Left colon (tissue), 2 donors: ENCODE measurements at regions not wholly inside any gene's neighbourhood (a gene's known extent, or its start where the extent isn't known, plus 50 kb on each side); places are given as distances from the start of the nearest gene placed in this dataset.
"Not testable (repeated sequence)": the region's sequence is repeated elsewhere in the genome, so short reads cannot be mapped to it uniquely, and the experiment has no call there.

Experiments
- ATAC-seq: fragments of 200-7000 bp; cut with Tn5 transposase; one replicate; pipeline ENCODE4 v1.9.1; 2020; ENCODE audit warnings: mild to moderate bottlenecking, moderate library complexity
- DNase-seq, 2 donors: peaks; one replicate each; pipeline ENCODE4 v3.0.0-alpha.2; 2020
- intact Hi-C, 2 donors: fragments of 100-400 bp; cut with DNase I in 1 of 2; cut with micrococcal nuclease in 1 of 2; formaldehyde crosslinking; loops; one replicate each; pipeline versions ENCODE4 v1.11.2 to v1.14.0; 2022; cut with DNase I, micrococcal nuclease
- donor health status: DM: no; HTN: no; CAD: no.
- donor health status: DM: yes; HTN: yes; CAD: no.

- ATAC-seq (no peak), DNase-seq (no peak)
- intact Hi-C loops, result no loop called here
Measured at GRCh38 chr6:47180633-47181032, 129.1 kb downstream of the TNFRSF21 start.

DNA sequence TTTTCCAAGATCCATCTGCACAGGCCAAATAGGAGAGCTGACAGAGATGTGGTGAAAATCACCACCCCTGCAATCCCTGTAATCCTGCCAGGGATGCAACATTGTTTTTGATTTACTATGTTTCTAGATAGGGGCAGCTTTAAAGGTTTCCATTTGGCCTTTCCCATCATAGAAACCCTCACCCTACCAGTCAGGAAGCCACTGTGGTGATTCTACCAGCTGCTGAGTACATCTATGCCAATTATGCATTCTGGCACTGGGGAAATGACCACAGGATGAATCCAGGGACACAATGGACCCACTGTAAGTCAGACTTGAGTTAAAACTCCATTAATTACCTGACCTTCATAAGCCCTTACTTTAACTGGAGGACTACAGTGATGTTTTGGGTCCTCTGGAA lies 130.4 kb downstream of the TNFRSF21 start:
- DNase-seq, result no peak
- intact Hi-C loops, result no loop called here
- no peak for ATAC-seq

DNA sequence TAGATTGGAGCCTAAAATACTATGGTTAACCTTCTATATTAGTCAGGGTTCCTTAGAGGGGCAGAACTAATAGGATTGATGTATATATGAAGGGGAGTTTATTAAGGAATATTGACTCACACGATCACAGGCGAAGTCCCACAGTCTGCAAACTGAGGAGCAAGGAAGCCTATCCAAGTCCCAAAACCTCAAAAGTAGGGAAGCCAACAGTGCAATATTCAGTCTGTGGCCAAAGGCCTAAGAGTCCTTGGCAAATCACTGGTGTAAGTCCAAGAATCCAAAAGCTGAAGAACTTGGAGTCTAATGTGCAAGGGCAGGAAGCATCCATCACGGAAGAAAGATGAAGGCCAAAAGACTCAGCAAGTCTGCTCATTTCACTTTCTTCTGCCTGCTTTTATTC lies 133.5 kb upstream of the ADGRF1 start:
- DNase-seq, result no peak
- intact Hi-C loops, result no loop called here
- ATAC-seq, result no peak

GRCh38 chr6:47174502-47175023 lies 132.4 kb upstream of the ADGRF1 start:
- DNase-seq (no peak), ATAC-seq (no peak)
- intact Hi-C loops, result no loop called here

DNA sequence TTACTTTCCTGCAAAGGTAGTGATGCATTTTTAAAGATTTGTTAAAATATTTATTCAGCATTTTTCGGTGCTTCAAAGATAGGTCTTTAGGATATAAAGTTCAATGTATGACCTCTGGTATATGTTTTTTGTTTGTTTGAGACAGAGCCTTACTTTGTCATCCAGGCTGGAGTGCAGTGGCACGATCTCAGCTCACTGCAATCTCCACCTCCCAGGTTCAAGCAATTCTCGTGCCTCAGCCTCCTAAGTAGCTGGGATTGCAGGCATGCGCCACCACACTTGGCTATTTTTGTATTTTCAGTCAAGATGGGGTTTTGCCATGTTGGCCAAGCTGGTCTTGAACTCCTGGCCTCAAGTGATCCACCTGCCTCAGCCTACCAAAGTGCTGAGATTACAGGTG lies 131.9 kb upstream of the ADGRF1 start:
- intact Hi-C loops, DNase-seq, ATAC-seq: not testable (repeated sequence)

GRCh38 chr6:47173145-47173544 lies 131.0 kb upstream of the ADGRF1 start:
- DNase-seq, ATAC-seq, intact Hi-C loops: not testable (repeated sequence)

DNA sequence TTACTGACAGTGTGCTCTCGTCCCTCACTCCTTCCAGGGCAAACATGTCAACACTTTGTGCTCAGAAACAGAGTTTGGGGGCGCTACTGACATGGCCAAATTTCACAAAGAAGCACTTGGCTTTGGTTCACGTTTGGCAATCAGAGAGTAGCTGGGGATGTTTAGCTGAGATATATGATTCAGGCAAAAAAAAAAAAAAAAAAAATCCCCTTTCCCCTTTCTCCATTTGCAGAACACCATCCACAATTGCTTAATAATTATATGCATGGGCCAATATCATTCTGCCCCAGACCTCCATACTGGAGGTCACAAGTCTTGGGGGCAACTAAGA lies 128.4 kb upstream of the ADGRF1 start:
- intact Hi-C loops, result no loop called here
- ATAC-seq (no peak), DNase-seq (no peak)

DNA sequence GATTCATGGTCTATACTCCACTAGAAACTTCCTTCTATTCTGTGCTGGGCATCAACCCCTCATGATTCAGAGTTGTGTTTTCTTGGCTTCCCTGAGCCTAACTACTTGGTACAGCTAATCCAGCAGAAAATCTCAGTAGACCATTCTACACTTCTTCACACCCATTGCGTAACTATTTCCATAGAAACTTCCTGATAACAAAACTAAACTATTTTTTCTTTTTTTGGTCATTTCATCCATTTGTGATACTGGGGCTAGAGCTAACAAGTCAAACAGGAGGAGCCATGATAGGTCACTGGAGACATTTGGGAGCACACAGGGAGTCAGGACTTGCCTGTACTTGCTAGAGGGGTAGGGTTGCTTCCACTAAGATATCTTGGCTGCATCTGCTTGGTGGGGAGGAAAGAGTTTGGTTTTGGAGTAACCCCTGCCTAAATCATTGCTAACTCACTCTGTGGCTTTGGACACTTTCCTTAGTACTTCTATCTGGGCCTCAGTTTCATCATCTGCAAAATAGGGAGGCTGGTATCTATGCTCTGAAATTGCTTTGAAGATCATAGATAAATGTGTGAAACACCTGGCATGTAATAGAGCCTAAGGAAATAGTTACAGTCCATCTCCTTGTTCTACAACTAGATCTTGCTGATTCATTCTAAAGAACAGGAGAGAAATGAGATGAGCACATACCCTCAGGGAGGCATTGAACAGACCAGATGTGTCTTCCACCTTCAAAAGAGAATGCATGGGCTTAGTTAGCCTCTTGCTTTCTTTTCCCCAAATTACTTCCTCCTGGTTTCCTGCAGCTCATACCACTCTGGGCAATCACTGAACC lies 127.9 kb upstream of the ADGRF1 start:
- intact Hi-C loops, result no loop called here
- ATAC-seq, result no peak
- no peak for DNase-seq

DNA sequence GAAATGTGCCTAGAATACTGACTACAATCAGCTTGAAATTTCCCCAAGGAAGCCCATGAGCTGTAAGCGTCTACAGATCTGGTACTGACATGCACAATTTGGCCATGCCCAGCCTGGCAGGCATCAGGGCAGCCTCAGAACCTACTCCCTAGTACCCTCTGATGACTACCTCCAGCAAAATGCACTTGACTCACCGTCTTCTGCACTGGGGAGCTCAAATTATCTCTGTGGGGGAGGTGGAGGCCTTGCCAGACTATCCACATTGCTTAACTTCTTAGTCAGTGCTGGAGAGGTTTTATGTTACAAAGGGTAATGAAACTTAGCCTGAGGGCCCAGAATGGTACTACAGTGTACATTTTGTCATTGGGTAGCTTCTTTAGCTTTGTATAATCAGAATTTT lies 126.0 kb upstream of the ADGRF1 start:
- intact Hi-C loops, result no loop called here
- DNase-seq (no peak), ATAC-seq (no peak)

DNA sequence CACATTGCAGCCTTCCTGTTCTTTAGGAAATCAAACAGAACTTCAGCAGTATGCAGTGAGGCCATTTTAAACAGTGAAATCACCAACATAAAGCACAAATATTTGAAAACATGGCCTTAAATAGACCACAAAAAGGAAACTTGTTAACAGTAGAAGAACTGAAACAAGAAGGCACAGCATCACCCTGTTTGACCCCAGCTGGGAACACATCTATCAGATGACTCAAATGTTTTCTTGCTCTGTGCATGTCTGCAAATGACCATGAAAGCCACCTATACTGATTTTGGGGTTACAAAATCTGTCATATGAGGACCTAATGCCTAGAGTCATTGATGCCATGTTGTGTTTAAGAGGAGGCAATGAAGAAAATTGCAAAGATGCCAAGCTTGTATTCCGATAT lies 123.8 kb upstream of the ADGRF1 start:
- intact Hi-C loops, result no loop called here
- ATAC-seq (no peak), DNase-seq (no peak)

DNA sequence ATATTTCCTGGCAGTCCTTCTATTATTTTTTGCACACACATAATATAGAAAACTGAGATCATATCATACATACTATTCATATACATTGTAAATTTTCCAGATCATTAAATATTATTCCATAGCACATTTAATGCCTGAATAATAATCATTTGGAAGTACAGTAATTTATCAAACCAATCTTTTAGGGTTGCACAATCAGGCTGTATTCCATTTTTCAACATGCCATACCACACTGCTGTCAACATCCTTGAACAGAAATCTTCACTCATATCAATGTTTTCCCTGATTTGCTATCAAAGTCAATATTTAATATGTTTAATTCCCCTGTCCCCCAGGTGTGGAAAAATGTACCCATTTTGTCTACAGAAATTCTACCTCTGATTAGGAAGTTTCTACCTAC lies 122.7 kb upstream of the ADGRF1 start:
- intact Hi-C loops, result no loop called here
- no peak for ATAC-seq

GRCh38 chr6:47163536-47163935 lies 121.4 kb upstream of the ADGRF1 start:
- ATAC-seq, result no peak
- intact Hi-C loops, result no loop called here
- no peak for DNase-seq

More for the DNA sequence above, 122.7 kb upstream of the ADGRF1 start:
- DNase-seq, result no peak

DNA sequence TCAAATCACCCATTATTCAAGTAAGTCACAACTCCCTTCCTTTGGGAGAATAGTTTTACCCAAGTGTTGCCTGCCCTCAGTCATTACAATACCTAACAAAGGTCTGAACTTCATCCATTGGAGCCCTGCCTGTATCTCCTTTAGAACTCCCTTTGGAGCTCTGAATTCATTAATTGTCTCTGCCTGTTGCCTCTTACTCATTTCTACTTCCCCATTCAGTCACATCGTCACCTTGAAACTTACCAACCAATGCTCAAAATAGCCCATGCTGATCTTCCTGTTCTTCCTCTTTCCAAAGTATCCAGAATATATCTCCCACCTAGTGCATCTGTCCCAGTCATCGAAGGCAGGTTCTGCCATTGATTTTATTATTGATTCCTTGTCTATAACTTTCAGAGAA lies 120.7 kb upstream of the ADGRF1 start:
- intact Hi-C loops, result no loop called here
- ATAC-seq, result no peak

DNA sequence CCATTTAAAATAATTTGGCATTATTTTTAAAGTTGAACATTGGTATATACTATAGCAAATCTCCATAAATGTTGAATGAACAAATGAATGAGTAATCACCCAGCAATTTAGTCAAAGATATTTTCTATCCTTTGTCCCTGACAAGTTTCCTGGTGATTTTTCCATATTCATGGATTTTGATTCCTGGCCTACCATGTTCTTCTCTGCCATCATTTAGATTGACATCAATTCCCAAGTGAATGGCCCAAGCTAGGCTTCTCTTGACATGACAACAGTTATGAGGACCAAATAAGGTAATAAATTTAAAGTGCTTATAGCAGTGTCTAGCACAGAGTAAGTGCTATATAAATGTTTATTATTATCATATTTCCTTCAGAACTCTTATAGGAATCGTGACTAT lies 120.1 kb upstream of the ADGRF1 start:
- no peak for DNase-seq
- no peak for ATAC-seq
- intact Hi-C loops, result no loop called here

More for the DNA sequence above, 120.7 kb upstream of the ADGRF1 start:
- DNase-seq, result no peak

DNA sequence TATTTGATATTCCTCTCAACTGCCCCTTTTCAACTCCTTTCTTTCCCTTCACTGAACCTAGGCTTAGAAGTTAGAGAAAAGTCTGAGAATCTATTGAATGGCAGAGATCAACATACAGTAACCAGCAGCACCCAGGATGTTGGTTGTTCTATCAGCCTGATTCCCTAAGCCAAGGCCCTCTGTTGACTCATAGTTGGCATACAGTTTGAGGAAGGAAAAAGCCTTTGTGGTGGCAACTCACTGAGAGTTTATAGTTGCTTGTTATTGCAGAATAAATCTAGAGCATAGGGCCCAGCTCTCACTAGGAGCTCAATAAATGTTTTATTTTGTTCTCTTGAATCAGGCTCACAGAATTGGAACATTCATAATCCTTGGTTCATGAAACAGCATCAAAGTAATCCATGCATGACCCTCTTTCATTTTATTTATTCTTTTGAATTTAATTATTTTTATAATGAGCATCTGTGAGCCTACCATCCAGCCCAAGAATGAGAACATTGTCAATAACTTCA lies 119.1 kb upstream of the ADGRF1 start:
- peak in 1 of 2 donors; percentile 59 for DNase-seq
- peak; percentile 98 for ATAC-seq
- intact Hi-C loops, result no loop called here

DNA sequence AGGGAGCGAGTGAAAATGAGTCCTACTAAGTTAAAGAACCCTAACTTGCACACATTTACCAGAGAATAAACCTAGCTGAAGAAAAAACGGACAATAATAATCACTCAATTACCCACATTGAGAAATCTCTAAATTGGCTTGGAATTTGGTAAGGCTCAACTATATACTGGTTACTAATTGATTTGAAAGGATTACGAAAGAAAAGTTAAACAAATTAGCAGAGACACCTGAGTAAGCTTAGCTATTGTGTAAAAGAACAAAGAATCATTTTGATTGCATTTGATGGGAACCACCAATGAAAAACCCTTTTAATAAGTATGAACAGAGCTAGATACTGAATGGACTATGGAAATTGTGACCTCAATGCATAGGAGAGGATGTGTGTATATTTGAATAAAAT lies 118.6 kb upstream of the ADGRF1 start:
- ATAC-seq, result peak; percentile 35
- intact Hi-C loops, result no loop called here
- no peak for DNase-seq

GRCh38 chr6:47159763-47160162 lies 117.6 kb upstream of the ADGRF1 start:
- no peak for ATAC-seq
- intact Hi-C loops, result no loop called here
- no peak for DNase-seq

DNA sequence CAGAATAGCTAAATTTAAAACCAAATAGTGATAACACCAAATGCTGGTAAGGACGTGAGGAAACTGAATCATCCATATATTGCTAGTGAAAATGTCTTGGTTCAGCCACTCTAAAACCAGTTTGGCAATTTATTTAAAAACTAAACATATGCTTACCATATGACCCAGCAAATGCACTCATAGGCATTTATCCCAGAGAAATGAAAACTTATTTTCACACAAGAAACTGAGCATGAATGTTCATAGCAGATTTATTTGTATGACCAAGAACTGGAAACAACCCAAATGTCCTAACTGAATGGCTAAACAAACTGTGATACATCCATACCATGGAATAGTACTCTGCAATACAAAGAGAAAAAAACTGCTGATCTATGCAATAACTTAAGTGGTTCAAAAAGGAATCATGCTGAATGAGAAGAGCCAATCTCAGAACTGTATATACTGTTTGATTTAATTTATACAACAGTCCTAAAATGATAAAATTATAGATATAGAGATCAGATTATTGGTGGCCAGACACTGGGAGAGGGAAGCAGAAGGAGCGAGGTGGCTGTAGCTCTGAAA lies 115.6 kb upstream of the ADGRF1 start:
- intact Hi-C loops, result no loop called here

DNA sequence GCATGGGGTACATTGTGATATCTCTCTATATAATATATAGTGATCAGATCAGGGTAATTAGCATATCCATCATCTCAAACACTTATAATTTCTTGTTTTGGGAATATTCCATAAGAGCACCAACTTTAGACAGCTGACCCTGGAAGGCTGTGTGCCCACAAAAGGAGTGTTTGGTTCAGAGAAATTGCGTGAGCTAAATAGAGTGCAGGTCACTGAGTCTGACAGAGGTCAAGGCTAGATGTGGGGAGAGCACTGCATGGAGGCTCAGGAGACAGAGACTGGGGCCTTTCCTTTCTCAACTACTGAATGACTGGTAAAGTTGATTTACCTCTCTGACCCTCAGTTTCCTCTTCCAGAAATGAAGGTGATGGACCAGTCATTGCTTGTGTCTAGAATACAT lies 114.9 kb upstream of the ADGRF1 start:
- no peak for ATAC-seq
- intact Hi-C loops, result no loop called here
- DNase-seq, result no peak

More for the DNA sequence above, 115.6 kb upstream of the ADGRF1 start:
- ATAC-seq, result no peak
- no peak for DNase-seq

GRCh38 chr6:47156196-47156595 lies 114.1 kb upstream of the ADGRF1 start:
- intact Hi-C loops, result no loop called here
- ATAC-seq (no peak), DNase-seq (no peak)

DNA sequence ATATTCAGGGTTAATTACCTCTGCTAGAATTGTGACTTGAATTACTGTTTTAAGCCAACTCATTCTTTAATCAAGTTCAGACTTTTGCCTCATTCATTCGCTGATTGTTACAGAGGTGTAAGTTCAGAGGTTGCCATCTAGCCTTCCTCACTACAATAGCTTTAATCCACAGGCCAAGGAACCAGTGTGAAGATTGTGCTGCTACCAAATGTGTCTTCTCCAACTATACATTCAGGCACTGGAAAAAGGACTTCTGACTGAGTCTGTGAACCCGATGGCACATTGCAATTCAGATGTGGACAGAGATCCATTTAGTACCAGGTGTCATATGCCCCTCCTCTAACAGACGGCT lies 111.2 kb upstream of the ADGRF1 start:
- DNase-seq (no peak), ATAC-seq (peak; percentile 34)
- intact Hi-C loops, result no loop called here
